Right ventricle myocardium superior (tissue), 1 donor: ENCODE measurements at regions not wholly inside any gene's neighbourhood (a gene's known extent, or its start where the extent isn't known, plus 50 kb on each side); places are given as distances from the start of the nearest gene placed in this dataset.

Experiments
- ATAC-seq: fragments of 200-7000 bp; cut with Tn5 transposase; one replicate; pipeline ENCODE4 v1.9.1; 2020; ENCODE audit warnings: mild to moderate bottlenecking; ENCODE audit not compliant: poor library complexity
- DNase-seq: peaks from one replicate; pipeline ENCODE4 v3.0.0-alpha.2; 2020
- intact Hi-C: fragments of 100-400 bp; cut with DNase I; formaldehyde crosslinking; loops from one replicate; pipeline ENCODE4 v1.11.2; 2022
- donor health status: DM: no; HTN: yes; CAD: no; lungs with severe emphysema.

GRCh38 chr13:78185700-78186099 lies 267.1 kb upstream of the EDNRB start:
- intact Hi-C loops: no loop called here
- DNase-seq (no peak), ATAC-seq (no peak)

DNA sequence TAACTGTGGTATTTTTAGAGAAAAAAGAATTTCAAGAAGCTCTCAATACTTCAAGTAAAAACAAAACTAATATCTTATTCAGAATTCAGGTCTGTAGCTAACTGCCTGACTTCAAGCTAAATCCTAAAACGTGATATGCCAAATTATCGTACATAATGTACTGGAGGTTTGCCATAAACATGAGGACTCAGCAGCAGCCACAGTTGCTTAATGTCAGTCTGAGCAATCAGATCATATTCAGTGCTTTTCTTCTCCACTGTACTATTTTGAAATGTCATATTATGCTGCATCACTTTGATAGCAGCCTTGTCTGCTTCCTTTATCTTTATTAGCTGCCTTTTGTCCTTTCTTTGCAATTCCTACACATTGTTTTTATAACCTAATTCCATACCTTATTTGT lies 265.1 kb upstream of the EDNRB start:
- no peak for DNase-seq
- ATAC-seq: no peak
- intact Hi-C loops: no loop called here

DNA sequence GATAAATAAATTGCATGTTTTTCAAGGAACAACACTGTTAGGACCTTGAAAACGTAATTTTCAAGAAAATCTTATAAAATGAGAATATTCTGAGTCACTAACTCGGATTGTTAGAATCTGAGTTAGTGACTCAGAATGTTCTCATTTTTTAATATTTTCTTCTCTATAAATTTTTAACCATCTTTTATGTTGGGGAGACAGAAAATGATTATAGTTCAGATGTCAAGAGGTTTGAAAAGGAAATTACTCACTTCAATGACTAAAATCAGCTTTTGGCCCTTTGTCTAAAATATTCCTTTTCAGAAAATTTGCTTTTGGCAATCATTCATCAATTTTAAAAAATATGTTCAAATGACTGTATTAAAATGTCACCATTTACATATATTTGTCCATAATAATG lies 264.2 kb upstream of the EDNRB start:
- DNase-seq: no peak

GRCh38 chr13:78177306-78177705 lies 258.7 kb upstream of the EDNRB start:
- ATAC-seq: no peak
- intact Hi-C loops: no loop called here
- no peak for DNase-seq

More for the DNA sequence above, 264.2 kb upstream of the EDNRB start:
- ATAC-seq: no peak
- intact Hi-C loops: no loop called here

DNA sequence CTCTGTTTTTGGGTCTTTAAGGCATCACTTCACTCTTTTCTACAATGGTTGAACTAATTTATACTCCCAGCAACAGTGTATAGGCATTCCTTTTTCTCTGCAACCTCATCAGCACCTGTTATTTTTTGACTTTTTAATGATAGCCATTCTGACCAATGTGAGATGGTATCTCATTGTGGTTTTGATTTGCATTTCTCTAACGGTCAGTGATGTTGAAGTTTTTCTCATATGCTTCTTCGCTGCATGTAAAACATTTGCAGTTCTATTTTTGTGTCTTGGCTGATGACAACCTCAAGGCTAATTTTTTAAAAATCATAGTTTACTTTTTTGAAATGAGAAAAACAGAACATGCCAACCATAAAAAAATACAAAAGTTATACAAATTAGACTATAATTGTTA lies 258.2 kb upstream of the EDNRB start:
- ATAC-seq: no peak
- no peak for DNase-seq
- intact Hi-C loops: no loop called here

DNA sequence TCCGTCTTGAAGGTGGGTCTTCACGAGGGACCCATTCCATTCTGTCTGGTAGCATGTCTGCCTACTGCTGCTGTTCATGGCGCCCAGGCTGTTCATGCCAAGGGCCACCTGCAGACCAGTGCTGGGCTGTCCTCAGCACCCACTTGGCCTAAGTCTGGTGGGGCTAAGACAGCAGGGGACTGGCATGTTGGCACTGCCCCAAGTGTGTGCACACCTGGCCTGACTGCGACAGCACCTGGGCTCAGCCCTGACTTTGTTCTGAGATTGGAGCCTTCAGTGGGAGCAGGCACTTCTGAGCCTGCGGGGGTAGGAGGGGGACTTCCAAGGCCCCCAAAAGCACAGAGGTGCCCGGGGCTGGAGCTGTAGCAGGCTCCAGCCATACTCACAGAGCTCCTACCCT lies 250.8 kb upstream of the EDNRB start:
- DNase-seq (no peak), ATAC-seq (no peak)
- intact Hi-C loops: no loop called here

DNA sequence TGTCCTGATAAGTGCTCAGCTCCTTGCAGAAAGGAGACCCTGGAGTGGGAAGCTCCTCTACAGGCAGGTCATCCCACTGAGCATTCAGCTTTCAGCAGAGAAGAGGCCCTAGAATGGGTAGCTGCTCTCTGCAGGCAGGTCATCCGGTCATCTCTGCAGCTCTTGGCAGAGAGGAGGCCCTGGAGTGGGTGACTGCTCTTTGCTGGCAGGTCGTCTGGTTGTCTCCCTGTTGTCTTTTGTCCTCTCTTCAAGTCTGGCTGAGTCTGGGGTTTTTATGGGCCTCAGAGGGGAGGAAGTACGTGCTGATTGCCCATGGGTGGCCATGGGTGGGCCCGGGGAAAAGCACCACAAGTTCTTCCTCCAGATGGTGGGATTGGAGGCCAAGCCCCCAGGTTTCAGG lies 250.3 kb upstream of the EDNRB start:
- intact Hi-C loops: no loop called here
- no peak for DNase-seq
- ATAC-seq: no peak

DNA sequence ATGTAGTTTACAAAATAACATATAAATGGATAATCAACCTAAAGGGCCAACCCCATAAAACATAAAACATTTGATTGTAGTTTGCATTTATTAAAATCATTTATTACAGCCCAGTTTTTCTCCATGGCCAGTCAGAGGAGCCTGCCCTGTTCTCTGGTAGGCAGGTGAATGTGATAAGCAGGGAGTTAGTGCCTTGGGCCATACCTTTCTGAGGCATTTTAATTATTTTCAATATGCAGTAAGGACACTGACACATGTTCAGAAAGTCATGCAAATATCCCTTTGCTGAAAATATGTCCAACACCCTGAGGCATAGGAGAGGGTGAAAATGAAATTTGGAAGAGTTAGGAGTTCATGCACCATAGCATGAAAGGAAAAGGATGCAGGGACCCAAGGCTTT lies 242.6 kb upstream of the EDNRB start:
- intact Hi-C loops: no loop called here
- DNase-seq: no peak

GRCh38 chr13:78160793-78161192 lies 242.2 kb upstream of the EDNRB start:
- ATAC-seq (no peak), DNase-seq (no peak)
- intact Hi-C loops: no loop called here

More for the DNA sequence above, 242.6 kb upstream of the EDNRB start:
- no peak for ATAC-seq

- ATAC-seq (no peak), DNase-seq (no peak)
- intact Hi-C loops: no loop called here
Observed at GRCh38 chr13:78152415-78152814, 233.8 kb upstream of the EDNRB start.

- intact Hi-C loops: no loop called here
- no peak for ATAC-seq
Observed at GRCh38 chr13:78147905-78148304, 229.3 kb upstream of the EDNRB start.

GRCh38 chr13:78145276-78145675 lies 226.6 kb upstream of the EDNRB start:
- ATAC-seq (no peak), DNase-seq (no peak)
- intact Hi-C loops: no loop called here

More at GRCh38 chr13:78147905-78148304, 229.3 kb upstream of the EDNRB start:
- no peak for DNase-seq

DNA sequence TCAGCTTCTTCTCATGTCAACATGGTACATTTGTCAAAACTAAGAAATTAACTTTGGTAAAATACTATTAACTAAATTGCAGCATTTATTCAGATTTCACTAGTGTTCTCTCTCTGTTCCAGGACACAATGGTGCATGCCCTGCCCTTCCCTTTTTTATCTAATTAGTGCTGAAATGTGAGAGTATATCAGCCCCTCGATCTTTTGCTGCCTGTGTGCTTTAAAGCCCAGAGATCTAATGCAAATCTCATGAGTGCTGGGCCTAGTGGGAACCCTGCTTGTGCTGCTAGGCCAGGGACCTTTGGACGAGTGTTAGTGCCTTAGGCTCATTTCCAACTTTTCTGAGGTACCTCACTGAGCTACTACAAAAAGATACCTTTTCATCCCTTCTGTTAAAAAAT lies 221.1 kb upstream of the EDNRB start:
- ATAC-seq (no peak), DNase-seq (no peak)
- intact Hi-C loops: loop anchor here (5.0 kb wide), 1 partner anchor 838 kb away; no protein-coding TSS in a partner anchor

DNA sequence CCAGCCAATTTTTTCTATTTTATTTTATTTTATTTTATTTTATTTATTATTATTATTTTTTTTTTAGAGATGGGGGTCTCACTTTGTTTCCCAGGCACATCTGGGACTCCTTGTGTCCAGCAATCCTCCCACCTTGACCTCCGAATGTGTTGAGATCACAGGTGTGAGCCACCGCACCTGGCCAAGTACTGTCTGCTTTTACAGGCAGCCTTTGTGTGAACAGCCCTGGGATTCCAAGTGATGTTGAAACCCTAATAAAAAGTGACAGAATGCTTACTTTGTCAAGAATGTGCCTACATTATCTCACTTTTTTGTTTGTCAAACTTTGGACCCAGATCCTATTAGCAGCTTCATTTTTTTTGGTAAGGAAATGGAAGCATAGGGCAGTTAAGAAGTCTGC lies 220.1 kb upstream of the EDNRB start:
- intact Hi-C loops: loop anchor here (5.0 kb wide), 1 partner anchor 839 kb away; no protein-coding TSS in a partner anchor
- ATAC-seq (no peak), DNase-seq (no peak)

DNA sequence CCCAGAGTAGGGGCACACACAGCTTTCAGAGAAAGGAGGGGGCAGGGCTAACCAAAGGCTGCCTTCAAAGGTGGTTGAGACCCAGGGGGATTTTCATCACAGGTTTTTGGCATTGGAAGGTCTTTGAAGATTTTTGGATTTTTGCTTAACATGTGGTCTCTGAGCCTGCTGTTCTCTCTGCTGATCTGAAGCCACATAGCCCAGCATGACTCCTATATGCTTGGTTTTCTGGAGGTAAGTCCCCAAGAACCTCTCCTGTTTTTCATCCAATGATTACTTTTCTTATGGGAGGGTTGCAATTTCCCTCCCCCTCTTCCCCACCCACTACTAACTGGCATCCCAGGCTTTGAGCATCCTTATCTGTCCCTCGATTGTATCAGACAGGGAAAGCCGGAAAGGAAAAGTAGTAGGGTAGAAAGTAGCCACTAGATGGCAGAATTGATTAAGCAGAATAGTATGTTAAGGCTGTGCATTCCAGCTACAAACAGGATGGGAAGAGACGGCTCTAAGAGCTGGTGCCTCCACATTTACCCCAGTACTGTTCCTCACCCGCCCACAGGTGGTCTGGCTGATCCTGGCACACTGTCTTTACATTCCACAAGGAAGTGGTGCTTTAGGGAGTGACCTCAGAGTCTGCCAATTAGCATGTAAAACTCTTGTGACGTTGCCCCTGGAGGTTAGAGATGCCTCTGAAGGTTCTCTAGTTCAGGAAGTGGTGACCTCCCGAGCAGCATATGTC lies 218.9 kb upstream of the EDNRB start:
- DNase-seq (no peak), ATAC-seq (peak; percentile 81)
- intact Hi-C loops: loop anchor here (5.0 kb wide), 1 partner anchor 840 kb away; no protein-coding TSS in a partner anchor

DNA sequence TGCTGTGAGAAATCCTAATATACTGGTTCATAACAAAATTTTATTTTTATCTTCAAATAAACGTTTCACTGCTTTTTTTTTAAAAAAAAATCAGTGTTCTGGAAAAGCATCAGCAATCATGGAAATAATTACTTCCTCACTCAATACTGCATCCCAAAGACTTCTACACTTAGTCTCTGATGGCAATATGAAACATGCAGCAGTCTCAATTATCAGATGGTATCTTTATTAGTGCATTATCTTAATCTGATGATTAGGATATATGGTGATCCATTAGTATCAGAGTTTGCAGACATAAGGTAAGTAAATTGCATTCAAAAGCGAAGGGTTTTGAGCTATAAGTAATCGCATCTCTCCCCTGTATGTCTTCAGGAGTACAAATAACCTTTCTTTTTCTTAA lies 218.3 kb upstream of the EDNRB start:
- DNase-seq: no peak
- intact Hi-C loops: loop anchor here (5.0 kb wide), 1 partner anchor 840 kb away; no protein-coding TSS in a partner anchor
- ATAC-seq: no peak

DNA sequence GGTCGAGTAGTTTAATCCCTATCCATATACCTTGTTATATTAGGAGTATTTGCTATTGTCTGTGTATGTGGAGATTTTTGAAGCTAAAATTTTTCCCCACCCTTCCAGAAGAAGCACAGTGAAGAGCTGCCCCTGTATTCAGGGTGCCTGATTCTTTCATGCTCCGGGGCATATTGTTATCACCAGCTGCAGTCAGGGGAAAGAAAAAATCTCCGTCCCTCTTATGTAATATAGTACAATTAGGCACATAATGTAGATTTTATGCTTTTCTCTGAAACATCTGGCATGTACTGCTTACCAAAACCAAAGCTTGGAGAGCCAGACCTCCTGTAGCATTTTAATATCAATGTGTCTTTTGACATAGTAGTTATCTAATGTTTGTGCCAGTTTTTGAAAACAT lies 214.9 kb upstream of the EDNRB start:
- ATAC-seq (no peak), DNase-seq (no peak)
- intact Hi-C loops: no loop called here

DNA sequence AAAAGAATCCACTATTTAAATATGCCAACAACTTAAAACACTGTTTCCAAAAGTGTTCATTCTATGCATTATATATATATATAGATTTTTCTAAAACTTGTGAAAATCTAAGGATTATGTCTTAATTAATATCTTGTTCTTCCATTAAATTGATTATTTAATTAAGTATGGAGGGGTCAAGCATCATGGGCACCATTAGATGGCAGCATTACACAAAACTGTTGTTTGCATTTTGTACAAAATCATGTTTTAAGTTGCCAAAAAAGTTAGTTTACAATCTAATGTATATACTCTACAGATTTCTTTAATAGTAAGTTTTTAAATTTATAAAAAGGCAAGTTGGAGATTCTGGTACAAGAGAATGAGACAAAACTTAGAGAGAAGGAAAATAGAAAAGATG lies 213.2 kb upstream of the EDNRB start:
- DNase-seq (no peak), ATAC-seq (no peak)
- intact Hi-C loops: no loop called here

DNA sequence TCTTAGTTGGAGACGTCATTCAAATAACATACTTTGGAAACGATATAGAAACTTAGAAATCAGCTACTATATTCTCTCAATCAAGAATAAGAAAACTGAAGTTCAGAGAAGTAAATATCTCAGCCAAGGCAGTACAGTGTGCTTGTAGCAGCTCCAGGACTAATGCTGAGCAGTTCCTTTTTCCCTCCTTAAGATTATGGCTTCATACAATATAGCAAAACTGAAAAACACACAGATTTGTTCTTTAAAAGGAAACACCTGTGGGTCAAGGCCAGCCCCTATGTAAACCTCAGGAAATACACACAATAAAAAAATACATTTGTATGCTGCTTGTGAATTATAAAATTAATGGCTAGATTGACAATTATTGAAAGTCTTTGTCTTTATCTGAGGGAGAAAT lies 212.7 kb upstream of the EDNRB start:
- DNase-seq: no peak
- no peak for ATAC-seq
- intact Hi-C loops: no loop called here

DNA sequence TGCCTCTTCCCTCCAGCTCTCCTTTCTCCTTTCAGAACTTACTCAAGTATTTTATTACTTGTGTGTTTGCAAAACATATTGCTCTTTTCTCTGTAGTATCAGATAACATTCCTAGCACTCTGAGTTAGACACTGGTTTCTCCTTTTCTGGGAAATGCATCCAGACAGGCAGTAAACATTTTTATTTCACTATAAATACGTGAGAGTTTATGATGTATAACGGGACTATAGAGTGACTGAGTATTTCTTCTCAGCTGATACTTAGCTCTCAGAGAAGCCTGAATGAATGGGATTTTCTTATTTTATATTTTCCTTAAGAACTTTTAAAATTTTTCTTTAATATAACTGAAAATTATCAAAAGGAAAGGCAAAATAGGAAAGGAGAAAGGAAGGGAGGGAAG lies 211.2 kb upstream of the EDNRB start:
- ATAC-seq: no peak
- intact Hi-C loops: no loop called here

GRCh38 chr13:78129359-78129758 lies 210.7 kb upstream of the EDNRB start:
- ATAC-seq (no peak), DNase-seq (no peak)
- intact Hi-C loops: no loop called here

More for the DNA sequence above, 211.2 kb upstream of the EDNRB start:
- no peak for DNase-seq
